GM12865 (cell line): ENCODE measurements at regions not wholly inside any gene's neighbourhood (a gene's known extent, or its start where the extent isn't known, plus 50 kb on each side); places are given as distances from the start of the nearest gene placed in this dataset.

Experiments
- DNase-seq: peaks from one replicate; pipeline ENCODE4 v3.0.0; 2010; ENCODE audit warnings: low read depth
- H3K4me3 ChIP-seq: 2 replicates; pipeline ENCODE4 v1.5.1; 2011; ENCODE audit warnings: mild to moderate bottlenecking, low read depth, low read length, control low read depth
- TF ChIP-seq, protein P1 (sequence below): IDR thresholded peaks from 2 replicates; pipeline ENCODE4 v1.5.1; 2011; ENCODE audit warnings: low read length, control low read depth, low read depth, inconsistent platforms; ENCODE audit not compliant: insufficient read depth; ENCODE audit errors: missing control alignments

DNA sequence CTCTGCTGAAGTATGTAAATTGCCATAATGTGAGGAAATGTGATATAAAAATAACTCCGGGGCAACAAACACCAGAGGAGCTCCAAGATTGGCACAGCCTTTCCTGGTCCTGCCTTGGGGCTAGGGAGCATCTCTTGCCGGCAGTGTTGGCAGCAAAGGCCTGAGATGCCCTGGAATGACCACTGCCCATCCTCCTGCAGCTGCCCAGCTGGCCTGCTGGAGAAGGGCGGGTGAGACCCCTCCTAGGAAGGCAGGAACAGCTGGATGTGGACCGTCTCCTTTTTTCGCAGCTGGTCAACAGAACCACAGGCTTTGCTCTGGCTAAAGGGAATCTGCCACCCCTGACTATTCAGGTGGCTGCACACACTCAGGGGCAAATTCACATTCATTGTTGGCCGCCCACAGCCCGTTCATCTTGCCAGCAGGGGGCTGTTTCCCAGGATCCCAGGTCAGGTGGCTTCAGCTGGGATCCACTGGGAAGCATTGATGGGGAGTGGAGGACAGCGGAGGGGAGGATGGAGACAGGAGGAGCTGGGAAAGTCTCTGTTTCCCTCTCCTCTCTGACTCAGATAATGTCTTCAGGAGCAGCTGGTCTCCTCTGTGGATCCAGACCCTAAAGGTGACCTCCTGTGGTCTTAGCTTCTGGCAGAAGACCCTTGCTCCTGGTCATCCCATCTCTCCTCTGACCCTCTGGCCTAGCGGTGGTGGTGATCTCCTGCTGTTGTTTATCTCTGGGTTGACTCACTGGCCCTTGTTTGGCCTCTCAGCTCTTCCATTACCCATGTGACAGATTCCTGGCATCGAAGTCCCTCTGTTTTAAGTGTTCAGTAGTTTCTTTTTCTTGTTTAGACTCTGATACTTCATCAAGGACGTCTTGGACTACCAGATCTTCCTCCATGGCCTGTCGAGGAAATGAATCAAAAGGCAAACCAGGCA lies 336.7 kb downstream of the DHX35 start:
- no peak overlapping the region for H3K4me3 ChIP-seq
- TF ChIP-seq, protein P1, sequence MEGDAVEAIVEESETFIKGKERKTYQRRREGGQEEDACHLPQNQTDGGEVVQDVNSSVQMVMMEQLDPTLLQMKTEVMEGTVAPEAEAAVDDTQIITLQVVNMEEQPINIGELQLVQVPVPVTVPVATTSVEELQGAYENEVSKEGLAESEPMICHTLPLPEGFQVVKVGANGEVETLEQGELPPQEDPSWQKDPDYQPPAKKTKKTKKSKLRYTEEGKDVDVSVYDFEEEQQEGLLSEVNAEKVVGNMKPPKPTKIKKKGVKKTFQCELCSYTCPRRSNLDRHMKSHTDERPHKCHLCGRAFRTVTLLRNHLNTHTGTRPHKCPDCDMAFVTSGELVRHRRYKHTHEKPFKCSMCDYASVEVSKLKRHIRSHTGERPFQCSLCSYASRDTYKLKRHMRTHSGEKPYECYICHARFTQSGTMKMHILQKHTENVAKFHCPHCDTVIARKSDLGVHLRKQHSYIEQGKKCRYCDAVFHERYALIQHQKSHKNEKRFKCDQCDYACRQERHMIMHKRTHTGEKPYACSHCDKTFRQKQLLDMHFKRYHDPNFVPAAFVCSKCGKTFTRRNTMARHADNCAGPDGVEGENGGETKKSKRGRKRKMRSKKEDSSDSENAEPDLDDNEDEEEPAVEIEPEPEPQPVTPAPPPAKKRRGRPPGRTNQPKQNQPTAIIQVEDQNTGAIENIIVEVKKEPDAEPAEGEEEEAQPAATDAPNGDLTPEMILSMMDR = no peak
- DNase-seq = no peak

DNA sequence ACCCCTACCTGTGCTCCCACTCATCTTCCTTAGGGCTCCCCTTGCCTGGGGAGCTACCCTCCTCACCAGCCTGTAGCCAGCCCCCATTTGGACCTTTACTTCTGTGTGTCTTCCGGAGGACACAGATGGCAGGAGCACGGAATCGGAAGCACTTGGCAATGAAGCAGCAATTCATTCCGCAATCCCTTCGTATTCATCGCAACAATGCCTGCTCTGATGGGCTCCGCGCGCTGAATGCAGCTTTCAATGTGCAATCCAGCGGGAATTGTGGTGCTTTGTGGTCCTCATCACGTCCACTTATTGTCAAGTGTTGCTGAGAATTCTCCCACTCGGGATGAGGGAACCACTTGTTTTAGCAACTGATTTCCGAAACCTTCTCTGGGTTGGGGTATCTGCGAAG lies 336.0 kb downstream of the DHX35 start:
- no peak for DNase-seq
- no peak overlapping the region for H3K4me3 ChIP-seq
- TF ChIP-seq, protein P1 = no peak

DNA sequence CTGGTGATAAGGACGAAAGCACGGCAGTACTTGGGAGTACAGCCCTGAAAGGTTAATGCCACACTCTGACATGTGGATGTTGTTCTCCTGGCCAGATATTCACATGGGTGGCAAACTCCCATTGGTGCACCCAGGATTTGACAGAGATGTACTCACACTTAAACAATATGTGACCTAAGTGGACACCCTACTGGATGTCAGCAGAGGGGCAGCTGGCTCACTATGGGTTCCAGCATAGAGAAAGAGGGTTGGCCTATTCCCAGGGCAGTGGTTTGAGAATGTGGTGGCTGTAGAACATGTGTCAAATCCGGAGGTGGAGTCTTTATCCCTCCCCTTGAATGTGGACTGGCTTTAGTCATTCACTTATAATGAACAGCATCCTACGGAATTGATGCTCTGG lies 333.2 kb downstream of the DHX35 start:
- TF ChIP-seq, protein P1 = no peak
- no peak overlapping the region for H3K4me3 ChIP-seq
- DNase-seq = no peak

DNA sequence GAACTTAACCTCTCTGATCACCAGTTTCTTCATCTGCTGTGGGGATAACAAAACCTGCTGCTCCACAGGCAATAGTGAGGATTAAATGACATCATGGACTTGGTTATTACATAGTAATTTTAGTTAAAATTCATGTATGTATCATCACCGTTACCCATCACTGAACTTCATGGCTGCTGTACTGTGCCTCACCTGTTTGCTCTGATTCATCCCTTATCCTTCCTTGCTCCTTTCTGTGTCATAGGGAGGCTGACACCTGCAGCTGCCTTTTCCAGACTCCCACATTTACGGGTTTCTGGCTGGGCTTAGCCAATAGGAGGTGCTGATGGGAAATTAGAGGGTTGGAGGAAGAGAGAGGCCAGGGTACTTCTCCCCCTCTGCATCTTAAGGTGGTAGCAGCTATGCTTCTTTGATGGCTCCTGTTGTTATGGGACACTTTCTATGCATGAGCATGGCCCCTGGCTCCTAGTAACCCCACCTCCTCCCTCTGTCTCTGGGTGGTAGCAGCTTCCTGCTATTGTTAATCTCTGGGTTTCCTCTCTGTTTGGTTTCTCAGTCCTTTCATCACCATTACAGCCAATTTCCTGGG lies 332.1 kb downstream of the DHX35 start:
- TF ChIP-seq, protein P1 = no peak
- H3K4me3 ChIP-seq = no peak overlapping the region

DNA sequence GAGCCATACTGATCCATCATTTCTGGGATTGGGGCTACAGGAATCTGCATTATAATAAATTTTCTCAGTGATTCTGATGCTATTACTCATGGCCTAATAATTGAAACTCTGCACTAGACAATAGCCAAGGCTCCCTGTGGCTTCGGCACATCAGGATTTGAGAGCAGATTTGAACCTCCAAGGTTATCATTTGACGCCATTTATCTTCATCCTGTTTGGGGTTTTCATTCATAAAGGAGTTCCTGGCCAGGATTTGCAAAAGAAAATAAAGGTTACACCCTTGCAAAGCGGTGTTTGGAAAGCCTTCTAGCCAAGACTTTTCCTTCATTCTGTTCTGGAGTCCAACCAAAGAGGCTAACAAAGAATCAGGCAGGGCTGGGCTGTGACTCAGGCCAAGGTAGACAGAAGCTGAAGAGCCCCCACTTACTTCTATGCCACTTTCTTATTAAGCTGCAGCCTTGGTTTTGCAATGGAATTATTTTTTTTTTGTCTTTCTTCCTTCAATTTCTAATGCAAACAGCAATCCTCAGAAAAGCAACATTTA lies 330.1 kb downstream of the DHX35 start:
- H3K4me3 ChIP-seq = no peak overlapping the region
- no peak for DNase-seq
- TF ChIP-seq, protein P1 = no peak

More for the DNA sequence above, 332.1 kb downstream of the DHX35 start:
- no peak for DNase-seq

DNA sequence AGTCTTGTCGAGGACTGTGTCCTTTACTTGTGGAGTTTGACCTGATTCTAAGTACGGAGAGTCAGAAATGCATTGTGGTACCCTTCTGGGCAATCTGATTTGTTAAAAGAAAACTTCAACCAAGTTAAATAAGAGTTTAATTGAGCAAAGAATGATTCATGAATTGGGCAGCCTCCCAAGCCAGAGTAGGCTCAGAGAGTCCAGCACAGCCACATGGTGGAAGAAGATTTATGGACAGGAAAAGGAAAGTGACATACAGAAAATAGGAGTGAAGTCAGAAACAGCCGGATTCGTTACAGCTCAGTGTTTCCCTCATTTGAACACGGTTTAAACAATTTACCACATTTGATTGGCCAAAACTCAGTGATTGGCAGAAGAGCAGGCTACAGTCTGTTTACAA lies 329.2 kb downstream of the DHX35 start:
- TF ChIP-seq, protein P1 = no peak

More for the DNA sequence above, 329.2 kb downstream of the DHX35 start:
- no peak overlapping the region for H3K4me3 ChIP-seq
- no peak for DNase-seq
